ENCODE measurements at regions not wholly inside any gene's neighbourhood (a gene's known extent, or its start where the extent isn't known, plus 50 kb on each side); places are given as distances from the start of the nearest gene placed in this dataset.

DNA sequence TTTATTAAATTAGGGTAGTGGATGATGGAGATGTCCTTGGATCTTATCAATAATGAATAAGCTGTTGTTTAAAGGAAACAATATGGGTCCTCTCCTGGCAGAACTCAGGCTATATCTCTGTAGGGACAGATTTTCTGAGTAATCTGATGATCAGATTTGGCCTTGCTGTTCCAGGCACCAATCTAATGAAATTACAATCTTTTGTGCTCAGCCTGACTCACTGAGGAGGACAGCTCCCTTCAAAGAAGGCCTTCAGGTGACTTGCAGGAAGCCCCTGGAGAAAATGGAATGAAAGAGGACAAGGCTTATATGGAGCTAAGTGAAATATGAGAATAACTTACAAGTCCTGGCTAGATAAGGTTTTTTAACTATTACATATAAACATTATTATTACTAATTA, 486.4 kb upstream of the SORCS1 start:
- H3K23ac ChIP-seq (ENCODE audit: low read depth, low read length), result no peak overlapping the region
- no peak overlapping the region for H2BK20ac ChIP-seq (ENCODE audit: low read depth, low read length)
- no peak overlapping the region for H4K91ac ChIP-seq (ENCODE audit: insufficient read depth, low read depth, low read length)
- H3K27me3 ChIP-seq (ENCODE audit: control insufficient read depth, insufficient read depth, low read length), result no peaks in the 10 kb centered on the region
- no peak overlapping the region for H3K56ac ChIP-seq (ENCODE audit: extremely low read depth, insufficient read depth, low read length)
- no peaks in the 10 kb centered on the region for H3K4me1 ChIP-seq (ENCODE audit: control insufficient read depth, insufficient read depth, low read length)
- H2AK5ac ChIP-seq (ENCODE audit: low read depth, low read length), result no peak overlapping the region
- no peaks in the 10 kb centered on the region; the same call in 1 of the 2 replicates for H3K9me3 ChIP-seq (ENCODE audit: control insufficient read depth, insufficient read depth, low read length)
- H3K36me3 ChIP-seq (ENCODE audit: control insufficient read depth, insufficient read depth, low read length), result no peaks in the 10 kb centered on the region
- no peak overlapping the region for H2AFZ ChIP-seq (replicated peaks; ENCODE audit: low read length, poor library complexity)
- no peak overlapping the region for H3K14ac ChIP-seq (replicated peaks; ENCODE audit: low read depth, low read length)
- H3K4ac ChIP-seq (ENCODE audit: low read depth, low read length), result no peak overlapping the region
- dilution Hi-C loops (cut with HindIII; ENCODE audit: low sequenced_read_pairs, unreplicated experiment), result no loop called here
- DNase-seq (no peak), ATAC-seq (ENCODE audit: low read depth) (no peak)
- H2AK9ac ChIP-seq (replicated peaks; ENCODE audit: low read depth, low read length, poor library complexity), result no peak overlapping the region
- no peaks in the 10 kb centered on the region for H3K79me1 ChIP-seq (ENCODE audit: low read depth in 1 of 2, low read length in 2 of 2)
- H3K4me2 ChIP-seq (ENCODE audit: low read depth, low read length), result no peak overlapping the region
- H4K5ac ChIP-seq (ENCODE audit: low read depth, low read length), result no peak overlapping the region
- H3K4me3 ChIP-seq (ENCODE audit: insufficient read depth, low read depth, low read length), result no peak overlapping the region
- no TSS peak for BruUV-seq (replicated peaks)
- H2BK120ac ChIP-seq (ENCODE audit: low read depth, low read length), result no peak overlapping the region
- H2BK15ac ChIP-seq (ENCODE audit: low read depth, low read length), result no peak overlapping the region
- intact Hi-C loops (cut with micrococcal nuclease), result no loop called here
- H3K9ac ChIP-seq (ENCODE audit: low read depth, low read length), result no peak overlapping the region
- H3K27ac ChIP-seq (ENCODE audit: insufficient read depth, low read length), result no peak overlapping the region
- TF ChIP-seq BHLHE40 (IDR thresholded peaks at IDR 0.05; ENCODE audit: low read depth, low read length), result no peak
- no peak for TF ChIP-seq FOS (IDR thresholded peaks at IDR 0.05; ENCODE audit: low read depth, low read length)
- TF ChIP-seq NFE2L2 (IDR thresholded peaks at IDR 0.05; ENCODE audit: low read depth, low read length), result no peak
- no peak for TF ChIP-seq RAD21 (IDR thresholded peaks at IDR 0.05; ENCODE audit: low read length)
- TF ChIP-seq, protein P1, sequence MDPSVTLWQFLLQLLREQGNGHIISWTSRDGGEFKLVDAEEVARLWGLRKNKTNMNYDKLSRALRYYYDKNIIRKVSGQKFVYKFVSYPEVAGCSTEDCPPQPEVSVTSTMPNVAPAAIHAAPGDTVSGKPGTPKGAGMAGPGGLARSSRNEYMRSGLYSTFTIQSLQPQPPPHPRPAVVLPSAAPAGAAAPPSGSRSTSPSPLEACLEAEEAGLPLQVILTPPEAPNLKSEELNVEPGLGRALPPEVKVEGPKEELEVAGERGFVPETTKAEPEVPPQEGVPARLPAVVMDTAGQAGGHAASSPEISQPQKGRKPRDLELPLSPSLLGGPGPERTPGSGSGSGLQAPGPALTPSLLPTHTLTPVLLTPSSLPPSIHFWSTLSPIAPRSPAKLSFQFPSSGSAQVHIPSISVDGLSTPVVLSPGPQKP (IDR thresholded peaks at IDR 0.05; ENCODE audit: borderline replicate concordance, low read depth, low read length), result no peak
- no peak for TF ChIP-seq MXI1 (IDR thresholded peaks at IDR 0.05; ENCODE audit: borderline replicate concordance, low read depth, low read length)
- no peak for TF ChIP-seq MAZ (IDR thresholded peaks at IDR 0.05; ENCODE audit: borderline replicate concordance, low read depth, low read length)
- TF ChIP-seq POLR2A (IDR thresholded peaks at IDR 0.05; ENCODE audit: low read depth, low read length), result no peak
- TF ChIP-seq RFX5 (IDR thresholded peaks at IDR 0.05; ENCODE audit: low read depth, low read length), result no peak
- H4K8ac ChIP-seq (ENCODE audit: low read depth in 2 of 2, low read length in 2 of 2), result no peak overlapping the region
- H4K20me1 ChIP-seq (ENCODE audit: insufficient read depth, low read length), result no peaks in the 10 kb centered on the region
- no peaks in the 10 kb centered on the region for H3K9me1 ChIP-seq (ENCODE audit: insufficient read depth, low read length)
- H3K18ac ChIP-seq (ENCODE audit: low read depth, low read length), result no peak overlapping the region
- no peak overlapping the region for H2BK5ac ChIP-seq (ENCODE audit: low read depth, low read length, poor library complexity, severe bottlenecking)
- in situ Hi-C loops (cut with MboI; ENCODE audit: low sequenced_read_pairs), result no loop called here
- ChIA-PET CTCF (no interaction called here), POLR2A (ENCODE audit: unreplicated experiment) (no interaction called here)

All from IMR-90 (cell line).